ENCODE measurements at regions not wholly inside any gene's neighbourhood (a gene's known extent, or its start where the extent isn't known, plus 50 kb on each side); places are given as distances from the start of the nearest gene placed in this dataset.

DNA sequence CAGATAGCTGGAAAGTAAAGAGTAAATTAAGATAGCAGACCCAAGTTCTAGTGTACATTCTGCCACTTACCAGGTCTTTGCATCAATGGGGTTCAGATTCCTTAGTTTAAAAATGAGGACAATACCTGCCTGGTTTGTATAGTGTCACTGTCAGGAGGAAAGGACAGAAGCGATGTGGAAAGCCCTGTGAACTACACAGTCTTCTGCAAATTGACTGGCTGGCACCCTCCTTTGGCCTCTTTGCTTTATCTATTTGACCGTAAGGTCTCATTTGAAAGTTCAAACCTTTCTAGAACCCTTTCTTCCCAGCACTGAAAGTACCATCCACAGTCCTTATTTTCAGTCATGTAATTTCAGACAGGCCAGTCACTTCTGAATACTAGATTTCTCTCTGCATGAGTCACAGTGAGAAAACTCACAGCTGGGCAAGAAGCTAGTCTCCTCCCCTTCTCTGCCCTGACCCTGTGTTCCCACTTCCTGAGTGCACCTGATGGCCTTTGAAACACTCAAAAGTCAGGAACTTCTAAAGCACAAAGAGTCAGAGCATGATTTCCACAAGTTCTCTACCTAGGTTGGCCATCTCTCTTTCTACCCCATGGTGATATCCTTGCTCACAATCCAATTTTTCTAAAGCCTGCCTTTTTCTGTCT lies 91.3 kb upstream of the RASEF start:
- ChIA-PET CTCF (interaction anchor here (0.6 kb wide), 2 partner anchors 26 to 1942 kb away, joined by 3 read pairs; no protein-coding TSS in a partner anchor), POLR2A (ENCODE audit: low non-redundant PET) (no interaction called here)
- H3K27ac ChIP-seq, result no peak overlapping the region
- TF ChIP-seq, protein P1, sequence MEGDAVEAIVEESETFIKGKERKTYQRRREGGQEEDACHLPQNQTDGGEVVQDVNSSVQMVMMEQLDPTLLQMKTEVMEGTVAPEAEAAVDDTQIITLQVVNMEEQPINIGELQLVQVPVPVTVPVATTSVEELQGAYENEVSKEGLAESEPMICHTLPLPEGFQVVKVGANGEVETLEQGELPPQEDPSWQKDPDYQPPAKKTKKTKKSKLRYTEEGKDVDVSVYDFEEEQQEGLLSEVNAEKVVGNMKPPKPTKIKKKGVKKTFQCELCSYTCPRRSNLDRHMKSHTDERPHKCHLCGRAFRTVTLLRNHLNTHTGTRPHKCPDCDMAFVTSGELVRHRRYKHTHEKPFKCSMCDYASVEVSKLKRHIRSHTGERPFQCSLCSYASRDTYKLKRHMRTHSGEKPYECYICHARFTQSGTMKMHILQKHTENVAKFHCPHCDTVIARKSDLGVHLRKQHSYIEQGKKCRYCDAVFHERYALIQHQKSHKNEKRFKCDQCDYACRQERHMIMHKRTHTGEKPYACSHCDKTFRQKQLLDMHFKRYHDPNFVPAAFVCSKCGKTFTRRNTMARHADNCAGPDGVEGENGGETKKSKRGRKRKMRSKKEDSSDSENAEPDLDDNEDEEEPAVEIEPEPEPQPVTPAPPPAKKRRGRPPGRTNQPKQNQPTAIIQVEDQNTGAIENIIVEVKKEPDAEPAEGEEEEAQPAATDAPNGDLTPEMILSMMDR (conservative IDR thresholded peaks at IDR 0.05; ENCODE audit: low read depth), result no peak
- peak; percentile 66 for DNase-seq (ENCODE audit: low spot score)

DNA sequence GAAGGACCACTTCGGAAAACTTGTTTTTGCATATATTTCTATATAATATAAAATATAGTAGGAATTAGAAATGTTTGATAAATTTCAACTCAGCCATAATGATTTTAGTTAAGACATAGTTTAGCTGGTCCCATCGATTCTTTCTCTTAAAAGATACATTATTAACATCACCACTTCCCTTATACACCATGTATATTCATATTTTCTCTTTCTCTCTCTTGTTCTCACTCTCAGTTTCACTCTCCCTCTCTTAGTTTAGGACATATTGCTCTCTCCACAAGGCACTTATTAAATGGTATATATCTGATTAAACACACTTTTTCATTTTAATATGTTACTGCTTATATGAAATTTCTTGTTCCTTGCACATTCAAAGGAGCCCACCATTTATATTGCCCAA lies 90.1 kb upstream of the RASEF start:
- no peak overlapping the region for H3K27ac ChIP-seq
- no peak for DNase-seq (ENCODE audit: low spot score)
- ChIA-PET POLR2A (ENCODE audit: low non-redundant PET) (no interaction called here), CTCF (no interaction called here)
- TF ChIP-seq, protein P1 (conservative IDR thresholded peaks at IDR 0.05; ENCODE audit: low read depth), result no peak

DNA sequence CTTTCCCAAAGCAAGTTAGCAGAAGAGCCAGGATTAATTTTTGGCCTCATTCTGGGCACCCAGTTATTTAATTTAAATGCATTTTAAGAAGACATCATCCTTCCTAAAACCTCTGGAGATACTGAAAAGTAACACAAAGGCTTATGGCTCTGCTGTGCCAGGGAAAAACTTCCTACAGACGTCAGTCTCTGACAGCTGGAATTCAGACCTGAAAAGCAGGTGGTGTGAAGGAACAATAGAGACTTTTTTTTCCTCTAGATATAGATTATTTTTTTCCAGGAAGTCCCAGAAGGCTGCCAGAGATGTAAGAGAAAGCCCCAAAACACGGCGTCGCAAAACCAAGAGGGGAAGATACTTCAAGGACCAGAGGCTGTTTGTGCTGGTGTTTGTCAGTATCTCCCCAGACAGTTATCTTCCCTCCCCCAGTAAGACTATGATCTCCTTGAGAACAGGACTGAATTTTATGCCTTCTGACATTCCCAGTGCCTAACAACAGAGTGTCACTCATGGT lies 88.7 kb upstream of the RASEF start:
- DNase-seq (ENCODE audit: low spot score), result no peak
- no peak overlapping the region for H3K27ac ChIP-seq
- ChIA-PET POLR2A (ENCODE audit: low non-redundant PET) (no interaction called here), CTCF (no interaction called here)
- TF ChIP-seq, protein P1 (conservative IDR thresholded peaks at IDR 0.05; ENCODE audit: low read depth), result no peak

DNA sequence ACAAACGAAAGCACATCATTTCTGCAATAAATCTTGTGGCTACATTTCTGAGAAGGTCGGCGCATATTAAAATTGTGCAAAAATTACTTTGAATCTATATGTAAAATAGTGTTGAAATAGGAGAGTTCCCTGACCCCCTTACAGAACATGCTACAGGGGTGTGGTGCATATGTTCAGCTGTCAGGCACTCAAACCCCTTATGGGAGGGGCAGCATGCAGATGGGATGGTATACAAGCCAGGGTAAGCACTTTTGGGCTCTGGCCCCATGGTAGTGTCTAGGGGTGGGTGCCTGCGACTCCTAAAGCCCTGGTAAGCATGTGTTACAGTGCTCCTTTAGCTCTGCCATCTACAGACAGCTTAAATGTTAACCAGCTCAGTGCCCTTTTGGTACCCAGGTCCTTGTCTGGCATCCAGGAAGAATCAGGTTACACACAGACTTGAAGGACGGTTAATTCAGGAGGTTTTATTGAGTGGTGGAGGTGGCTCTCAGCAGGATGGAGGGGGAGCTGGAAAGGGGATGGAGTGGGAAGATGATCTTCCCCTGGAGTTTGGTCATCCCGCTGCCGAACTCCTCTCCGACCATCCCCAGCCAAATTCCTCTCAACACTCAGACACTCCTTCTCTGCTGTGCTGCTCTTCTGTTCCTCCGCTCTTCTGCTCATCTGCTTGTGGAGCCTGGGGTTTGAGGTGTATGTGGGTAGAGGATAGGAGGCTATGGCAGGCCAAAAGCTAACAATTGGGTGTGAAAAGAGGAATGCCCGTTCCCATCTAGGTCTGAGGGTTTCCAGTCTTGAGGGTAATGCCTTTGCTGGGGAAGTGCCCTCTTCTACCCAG lies 84.6 kb upstream of the RASEF start:
- ChIA-PET POLR2A (ENCODE audit: low non-redundant PET) (interaction anchor here (0.6 kb wide), 1 partner anchor 46 kb away, joined by 3 read pairs; no protein-coding TSS in a partner anchor), CTCF (no interaction called here)
- TF ChIP-seq, protein P1 (conservative IDR thresholded peaks at IDR 0.05; ENCODE audit: low read depth), result no peak
- DNase-seq (ENCODE audit: low spot score), result no peak
- H3K27ac ChIP-seq, result no peak overlapping the region

DNA sequence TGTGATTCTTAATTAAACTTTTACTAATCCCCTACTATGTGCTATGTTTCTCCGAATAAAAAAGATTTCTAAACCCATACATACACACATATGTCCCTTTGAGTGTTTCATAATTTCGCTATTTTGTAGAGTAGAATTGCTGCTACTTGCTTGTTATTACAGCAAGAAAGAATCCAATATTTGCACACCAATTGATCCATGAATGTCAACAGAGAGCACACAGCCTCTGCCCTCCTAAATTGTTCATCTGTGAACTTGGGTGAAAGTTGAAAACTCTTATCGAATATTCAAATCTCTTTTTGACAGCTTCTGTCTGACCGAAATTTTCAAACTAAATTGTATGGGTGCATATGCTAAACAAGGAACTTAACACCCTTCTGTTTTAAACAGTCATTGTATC lies 83.4 kb upstream of the RASEF start:
- no peak overlapping the region for H3K27ac ChIP-seq
- ChIA-PET POLR2A (ENCODE audit: low non-redundant PET) (no interaction called here), CTCF (no interaction called here)
- TF ChIP-seq, protein P1 (conservative IDR thresholded peaks at IDR 0.05; ENCODE audit: low read depth), result no peak
- DNase-seq (ENCODE audit: low spot score), result no peak

DNA sequence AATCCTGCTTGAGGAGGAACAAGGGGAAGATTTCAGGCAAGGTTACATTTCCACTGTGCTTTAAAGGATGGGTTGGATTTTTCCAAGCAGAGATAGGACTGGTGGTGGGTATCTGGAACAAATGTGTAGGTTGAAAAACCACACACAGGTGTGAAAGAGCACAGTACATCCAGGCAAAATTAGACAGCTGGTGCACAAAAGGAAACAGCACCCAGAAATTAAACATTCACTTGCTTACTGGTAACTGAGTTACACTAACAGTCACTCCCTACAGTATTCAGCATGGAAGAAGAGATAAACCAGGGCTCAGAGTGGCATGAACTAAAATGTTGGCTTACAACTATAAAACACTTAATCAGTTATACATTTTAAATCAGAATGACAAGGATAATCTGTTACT lies 81.5 kb upstream of the RASEF start:
- POLR2A ChIA-PET (ENCODE audit: low non-redundant PET), result no interaction called here
- CTCF ChIA-PET, result no interaction called here
- TF ChIP-seq, protein P1 (conservative IDR thresholded peaks at IDR 0.05; ENCODE audit: low read depth), result no peak
- no peak overlapping the region for H3K27ac ChIP-seq
- DNase-seq (ENCODE audit: low spot score), result no peak

All from RWPE1 (cell line).